ENCODE measurements at regions not wholly inside any gene's neighbourhood (a gene's known extent, or its start where the extent isn't known, plus 50 kb on each side); places are given as distances from the start of the nearest gene placed in this dataset.

DNA sequence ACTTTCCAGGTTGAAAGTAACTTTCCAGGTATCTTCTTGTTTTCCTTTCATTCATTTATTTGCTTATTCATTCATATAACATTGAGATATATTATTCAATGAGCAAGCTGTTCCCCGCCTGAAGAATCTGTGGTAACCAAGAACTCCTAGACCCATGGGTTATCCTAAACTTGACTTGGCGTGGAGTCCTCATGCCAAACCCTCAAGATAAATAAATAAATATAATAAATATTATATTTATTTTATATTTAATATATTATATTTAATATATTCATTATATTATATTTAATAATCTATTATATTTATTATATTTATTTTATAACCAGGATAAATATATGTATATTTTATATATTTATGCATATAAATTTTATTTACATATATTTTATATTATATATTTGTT is 674.8 kb downstream of the SUCLG1 start:
- H3K4me3 ChIP-seq (ENCODE audit: low read depth, low read length): no peak overlapping the region
- CTCF ChIA-PET: no interaction called here
- TF ChIP-seq, protein P1, sequence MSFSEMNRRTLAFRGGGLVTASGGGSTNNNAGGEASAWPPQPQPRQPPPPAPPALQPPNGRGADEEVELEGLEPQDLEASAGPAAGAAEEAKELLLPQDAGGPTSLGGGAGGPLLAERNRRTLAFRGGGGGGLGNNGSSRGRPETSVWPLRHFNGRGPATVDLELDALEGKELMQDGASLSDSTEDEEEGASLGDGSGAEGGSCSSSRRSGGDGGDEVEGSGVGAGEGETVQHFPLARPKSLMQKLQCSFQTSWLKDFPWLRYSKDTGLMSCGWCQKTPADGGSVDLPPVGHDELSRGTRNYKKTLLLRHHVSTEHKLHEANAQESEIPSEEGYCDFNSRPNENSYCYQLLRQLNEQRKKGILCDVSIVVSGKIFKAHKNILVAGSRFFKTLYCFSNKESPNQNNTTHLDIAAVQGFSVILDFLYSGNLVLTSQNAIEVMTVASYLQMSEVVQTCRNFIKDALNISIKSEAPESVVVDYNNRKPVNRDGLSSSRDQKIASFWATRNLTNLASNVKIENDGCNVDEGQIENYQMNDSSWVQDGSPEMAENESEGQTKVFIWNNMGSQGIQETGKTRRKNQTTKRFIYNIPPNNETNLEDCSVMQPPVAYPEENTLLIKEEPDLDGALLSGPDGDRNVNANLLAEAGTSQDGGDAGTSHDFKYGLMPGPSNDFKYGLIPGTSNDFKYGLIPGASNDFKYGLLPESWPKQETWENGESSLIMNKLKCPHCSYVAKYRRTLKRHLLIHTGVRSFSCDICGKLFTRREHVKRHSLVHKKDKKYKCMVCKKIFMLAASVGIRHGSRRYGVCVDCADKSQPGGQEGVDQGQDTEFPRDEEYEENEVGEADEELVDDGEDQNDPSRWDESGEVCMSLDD (tag by site-specific recombination; IDR thresholded peaks at IDR 0.05): no peak
- TF ChIP-seq KLF9 (tag by site-specific recombination; IDR thresholded peaks at IDR 0.05; ENCODE audit: low read depth): no peak
- no peak for TF ChIP-seq ZNF561 (tag by site-specific recombination; IDR thresholded peaks at IDR 0.05; ENCODE audit: borderline replicate concordance)
- TF ChIP-seq, protein P2, sequence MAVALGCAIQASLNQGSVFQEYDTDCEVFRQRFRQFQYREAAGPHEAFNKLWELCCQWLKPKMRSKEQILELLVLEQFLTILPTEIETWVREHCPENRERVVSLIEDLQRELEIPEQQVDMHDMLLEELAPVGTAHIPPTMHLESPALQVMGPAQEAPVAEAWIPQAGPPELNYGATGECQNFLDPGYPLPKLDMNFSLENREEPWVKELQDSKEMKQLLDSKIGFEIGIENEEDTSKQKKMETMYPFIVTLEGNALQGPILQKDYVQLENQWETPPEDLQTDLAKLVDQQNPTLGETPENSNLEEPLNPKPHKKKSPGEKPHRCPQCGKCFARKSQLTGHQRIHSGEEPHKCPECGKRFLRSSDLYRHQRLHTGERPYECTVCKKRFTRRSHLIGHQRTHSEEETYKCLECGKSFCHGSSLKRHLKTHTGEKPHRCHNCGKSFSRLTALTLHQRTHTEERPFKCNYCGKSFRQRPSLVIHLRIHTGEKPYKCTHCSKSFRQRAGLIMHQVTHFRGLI (tag by site-specific recombination; IDR thresholded peaks at IDR 0.05): no peak
- TF ChIP-seq SCRT1 (tag by site-specific recombination; IDR thresholded peaks at IDR 0.05; ENCODE audit: borderline replicate concordance): no peak
- TF ChIP-seq ZNF138 (tag by site-specific recombination; IDR thresholded peaks at IDR 0.05; ENCODE audit: borderline replicate concordance): no peak
- no peak for TF ChIP-seq ZNF114 (tag by site-specific recombination; IDR thresholded peaks at IDR 0.05)
- TF ChIP-seq ZNF571 (tag by site-specific recombination; IDR thresholded peaks at IDR 0.05): no peak
- TF ChIP-seq, protein P3, sequence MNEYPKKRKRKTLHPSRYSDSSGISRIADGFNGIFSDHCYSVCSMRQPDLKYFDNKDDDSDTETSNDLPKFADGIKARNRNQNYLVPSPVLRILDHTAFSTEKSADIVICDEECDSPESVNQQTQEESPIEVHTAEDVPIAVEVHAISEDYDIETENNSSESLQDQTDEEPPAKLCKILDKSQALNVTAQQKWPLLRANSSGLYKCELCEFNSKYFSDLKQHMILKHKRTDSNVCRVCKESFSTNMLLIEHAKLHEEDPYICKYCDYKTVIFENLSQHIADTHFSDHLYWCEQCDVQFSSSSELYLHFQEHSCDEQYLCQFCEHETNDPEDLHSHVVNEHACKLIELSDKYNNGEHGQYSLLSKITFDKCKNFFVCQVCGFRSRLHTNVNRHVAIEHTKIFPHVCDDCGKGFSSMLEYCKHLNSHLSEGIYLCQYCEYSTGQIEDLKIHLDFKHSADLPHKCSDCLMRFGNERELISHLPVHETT (tag by site-specific recombination; IDR thresholded peaks at IDR 0.05): no peak
- no peak for TF ChIP-seq ZNF140 (tag by site-specific recombination; IDR thresholded peaks at IDR 0.05)
- TF ChIP-seq, protein P4, sequence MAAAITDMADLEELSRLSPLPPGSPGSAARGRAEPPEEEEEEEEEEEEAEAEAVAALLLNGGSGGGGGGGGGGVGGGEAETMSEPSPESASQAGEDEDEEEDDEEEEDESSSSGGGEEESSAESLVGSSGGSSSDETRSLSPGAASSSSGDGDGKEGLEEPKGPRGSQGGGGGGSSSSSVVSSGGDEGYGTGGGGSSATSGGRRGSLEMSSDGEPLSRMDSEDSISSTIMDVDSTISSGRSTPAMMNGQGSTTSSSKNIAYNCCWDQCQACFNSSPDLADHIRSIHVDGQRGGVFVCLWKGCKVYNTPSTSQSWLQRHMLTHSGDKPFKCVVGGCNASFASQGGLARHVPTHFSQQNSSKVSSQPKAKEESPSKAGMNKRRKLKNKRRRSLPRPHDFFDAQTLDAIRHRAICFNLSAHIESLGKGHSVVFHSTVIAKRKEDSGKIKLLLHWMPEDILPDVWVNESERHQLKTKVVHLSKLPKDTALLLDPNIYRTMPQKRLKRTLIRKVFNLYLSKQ (tag by site-specific recombination; IDR thresholded peaks at IDR 0.05; ENCODE audit: borderline replicate concordance): no peak
- no peaks in the 10 kb centered on the region for H3K36me3 ChIP-seq (ENCODE audit: control insufficient read depth in 2 of 2, insufficient read depth in 1 of 2, low read length in 2 of 2)
- no peaks in the 10 kb centered on the region for H3K4me1 ChIP-seq (ENCODE audit: control insufficient read depth, insufficient read depth, low read length)
- H3K27ac ChIP-seq (ENCODE audit: extremely low read depth, low read depth, low read length): no peak overlapping the region
- no peaks in the 10 kb centered on the region for H3K9me3 ChIP-seq (ENCODE audit: control insufficient read depth, insufficient read depth, low read depth, low read length)
- POLR2A ChIA-PET: no interaction called here

DNA sequence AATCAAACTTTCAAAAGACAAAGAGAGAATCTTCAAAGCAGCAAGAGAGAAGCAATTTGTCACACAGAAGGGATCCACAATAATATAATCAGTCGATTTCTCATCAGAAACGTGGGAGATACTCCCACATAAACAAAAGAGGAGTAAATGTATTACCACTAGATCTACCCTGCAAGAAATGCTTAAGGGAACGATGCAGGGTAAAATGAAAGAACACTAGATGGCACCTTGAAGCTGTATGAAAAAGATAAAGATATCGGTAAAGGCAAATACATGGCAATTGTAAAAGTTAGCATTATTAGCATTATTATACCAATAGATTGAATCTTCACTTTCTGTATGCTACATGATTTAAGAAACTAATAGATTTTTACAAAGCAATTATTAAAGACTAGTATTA is 677.0 kb downstream of the SUCLG1 start:
- Histone ChIP-seq H3K36me3 (ENCODE audit: control insufficient read depth in 2 of 2, insufficient read depth in 1 of 2, low read length in 2 of 2) (no peaks in the 10 kb centered on the region), H3K4me1 (ENCODE audit: control insufficient read depth, insufficient read depth, low read length) (no peaks in the 10 kb centered on the region), H3K4me3 (ENCODE audit: low read depth, low read length) (no peak overlapping the region), H3K27ac (ENCODE audit: extremely low read depth, low read depth, low read length) (no peak overlapping the region), H3K9me3 (ENCODE audit: control insufficient read depth, insufficient read depth, low read depth, low read length) (no peaks in the 10 kb centered on the region)
- CTCF ChIA-PET: interaction anchor here (0.5 to 1.3 kb wide), 2 partner anchors 533 to 745 kb away, joined by 4 to 7 read pairs; no protein-coding TSS in a partner anchor
- POLR2A ChIA-PET: no interaction called here
- no peak for TF ChIP-seq IKZF3 (tag by site-specific recombination; IDR thresholded peaks at IDR 0.05)
- TF ChIP-seq ZNF341 (tag by site-specific recombination; IDR thresholded peaks at IDR 0.05; ENCODE audit: low read depth): no peak
- TF ChIP-seq, protein P5, sequence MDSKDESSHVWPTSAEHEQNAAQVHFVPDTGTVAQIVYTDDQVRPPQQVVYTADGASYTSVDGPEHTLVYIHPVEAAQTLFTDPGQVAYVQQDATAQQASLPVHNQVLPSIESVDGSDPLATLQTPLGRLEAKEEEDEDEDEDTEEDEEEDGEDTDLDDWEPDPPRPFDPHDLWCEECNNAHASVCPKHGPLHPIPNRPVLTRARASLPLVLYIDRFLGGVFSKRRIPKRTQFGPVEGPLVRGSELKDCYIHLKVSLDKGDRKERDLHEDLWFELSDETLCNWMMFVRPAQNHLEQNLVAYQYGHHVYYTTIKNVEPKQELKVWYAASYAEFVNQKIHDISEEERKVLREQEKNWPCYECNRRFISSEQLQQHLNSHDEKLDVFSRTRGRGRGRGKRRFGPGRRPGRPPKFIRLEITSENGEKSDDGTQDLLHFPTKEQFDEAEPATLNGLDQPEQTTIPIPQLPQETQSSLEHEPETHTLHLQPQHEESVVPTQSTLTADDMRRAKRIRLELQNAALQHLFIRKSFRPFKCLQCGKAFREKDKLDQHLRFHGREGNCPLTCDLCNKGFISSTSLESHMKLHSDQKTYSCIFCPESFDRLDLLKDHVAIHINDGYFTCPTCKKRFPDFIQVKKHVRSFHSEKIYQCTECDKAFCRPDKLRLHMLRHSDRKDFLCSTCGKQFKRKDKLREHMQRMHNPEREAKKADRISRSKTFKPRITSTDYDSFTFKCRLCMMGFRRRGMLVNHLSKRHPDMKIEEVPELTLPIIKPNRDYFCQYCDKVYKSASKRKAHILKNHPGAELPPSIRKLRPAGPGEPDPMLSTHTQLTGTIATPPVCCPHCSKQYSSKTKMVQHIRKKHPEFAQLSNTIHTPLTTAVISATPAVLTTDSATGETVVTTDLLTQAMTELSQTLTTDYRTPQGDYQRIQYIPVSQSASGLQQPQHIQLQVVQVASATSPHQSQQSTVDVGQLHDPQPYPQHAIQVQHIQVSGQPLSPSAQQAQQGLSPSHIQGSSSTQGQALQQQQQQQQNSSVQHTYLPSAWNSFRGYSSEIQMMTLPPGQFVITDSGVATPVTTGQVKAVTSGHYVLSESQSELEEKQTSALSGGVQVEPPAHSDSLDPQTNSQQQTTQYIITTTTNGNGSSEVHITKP (tag by site-specific recombination; IDR thresholded peaks at IDR 0.05): no peak
- TF ChIP-seq, protein P6, sequence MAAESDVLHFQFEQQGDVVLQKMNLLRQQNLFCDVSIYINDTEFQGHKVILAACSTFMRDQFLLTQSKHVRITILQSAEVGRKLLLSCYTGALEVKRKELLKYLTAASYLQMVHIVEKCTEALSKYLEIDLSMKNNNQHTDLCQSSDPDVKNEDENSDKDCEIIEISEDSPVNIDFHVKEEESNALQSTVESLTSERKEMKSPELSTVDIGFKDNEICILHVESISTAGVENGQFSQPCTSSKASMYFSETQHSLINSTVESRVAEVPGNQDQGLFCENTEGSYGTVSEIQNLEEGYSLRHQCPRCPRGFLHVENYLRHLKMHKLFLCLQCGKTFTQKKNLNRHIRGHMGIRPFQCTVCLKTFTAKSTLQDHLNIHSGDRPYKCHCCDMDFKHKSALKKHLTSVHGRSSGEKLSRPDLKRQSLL (tag by site-specific recombination; IDR thresholded peaks at IDR 0.05): no peak
- TF ChIP-seq HOXA7 (CRISPR knock-in tag; IDR thresholded peaks at IDR 0.05; ENCODE audit: borderline replicate concordance): no peak
- no peak for TF ChIP-seq ZNF169 (tag by site-specific recombination; IDR thresholded peaks at IDR 0.05)

Measured in HEK293 (cell line).